GM23338 (cell line): ENCODE measurements at regions not wholly inside any gene's neighbourhood (a gene's known extent, or its start where the extent isn't known, plus 50 kb on each side); places are given as distances from the start of the nearest gene placed in this dataset.

Source experiments
- ATAC-seq: fragments of 200-7000 bp; cut with Tn5 transposase; 3 replicates; pipeline ENCODE4 v1.9.1; 2020
- DNase-seq: peaks from one replicate; pipeline ENCODE4 v3.0.0-alpha.2; 2015; ENCODE audit warnings: low spot score
- H2AFZ ChIP-seq: fragments of 200-600 bp; sonication (generic); 2 replicates; pipeline ENCODE4 v1.8.0; 2016; ENCODE audit warnings: antibody characterized with exemption, mild to moderate bottlenecking, moderate library complexity
- H3F3A ChIP-seq: fragments of 200-600 bp; sonication (generic); replicated peaks from 2 replicates; pipeline ENCODE4 v1.8.0; 2017; ENCODE audit warnings: antibody characterized with exemption, mixed run types, low read depth
- H3K27ac ChIP-seq: fragments of 200-600 bp; sonication (generic); 2 replicates; pipeline ENCODE4 v1.6.1; 2016; ENCODE audit warnings: low read depth
- H3K27me3 ChIP-seq: fragments of 200-600 bp; sonication (generic); 2 replicates; pipeline ENCODE4 v1.8.0; 2016; ENCODE audit warnings: mild to moderate bottlenecking, mixed run types, moderate library complexity; ENCODE audit not compliant: insufficient read depth
- H3K36me3 ChIP-seq: fragments of 200-600 bp; sonication (generic); 2 replicates; pipeline ENCODE4 v1.8.0; 2016; ENCODE audit warnings: mild to moderate bottlenecking; ENCODE audit not compliant: insufficient read depth
- H3K4me1 ChIP-seq: fragments of 200-600 bp; sonication (generic); 2 replicates; pipeline ENCODE4 v1.8.0; 2016; ENCODE audit warnings: mild to moderate bottlenecking, moderate library complexity; ENCODE audit not compliant: insufficient read depth
- H3K4me2 ChIP-seq: fragments of 200-600 bp; sonication (generic); 2 replicates; pipeline ENCODE4 v1.7.1; 2017; ENCODE audit warnings: mixed run types
- H3K4me3 ChIP-seq: fragments of 200-600 bp; sonication (generic); 2 replicates; pipeline ENCODE4 v1.6.1; 2016; ENCODE audit warnings: mixed run types
- H3K79me2 ChIP-seq: fragments of 200-600 bp; sonication (generic); replicated peaks from 2 replicates; pipeline ENCODE4 v1.8.0; 2017; ENCODE audit warnings: mild to moderate bottlenecking; ENCODE audit not compliant: insufficient read depth
- H3K9me2 ChIP-seq: fragments of 200-600 bp; sonication (generic); 2 replicates; pipeline ENCODE4 v1.8.0; 2017; ENCODE audit not compliant: insufficient read depth
- H4K20me1 ChIP-seq: fragments of 200-600 bp; sonication (generic); replicated peaks from 2 replicates; pipeline ENCODE4 v1.8.0; 2017; ENCODE audit warnings: mild to moderate bottlenecking; ENCODE audit not compliant: insufficient read depth
- H3K27ac Mint-ChIP-seq: 2 replicates; pipeline ENCODE4 v1.8.0; 2020; ENCODE audit warnings: inconsistent platforms, mild to moderate bottlenecking, moderate library complexity, mixed read lengths
- H3K27me3 Mint-ChIP-seq: 3 replicates; pipeline ENCODE4 v1.8.0; 2022; ENCODE audit warnings: low read depth, mild to moderate bottlenecking, moderate library complexity, mixed read lengths, inconsistent platforms; ENCODE audit not compliant: insufficient read depth, poor library complexity
- H3K36me3 Mint-ChIP-seq: 3 replicates; pipeline ENCODE4 v1.8.0; 2021; ENCODE audit warnings: low read depth, mild to moderate bottlenecking, inconsistent platforms, moderate library complexity, mixed read lengths
- H3K4me1 Mint-ChIP-seq: 3 replicates; pipeline ENCODE4 v1.8.0; 2020; ENCODE audit warnings: mild to moderate bottlenecking, inconsistent platforms, mixed read lengths
- H3K4me3 Mint-ChIP-seq: 3 replicates; pipeline ENCODE4 v1.8.0; 2021; ENCODE audit warnings: moderate library complexity, mild to moderate bottlenecking, inconsistent platforms, mixed read lengths
- H3K9me3 Mint-ChIP-seq: 3 replicates; pipeline ENCODE4 v1.8.0; 2020; ENCODE audit warnings: moderate library complexity, mild to moderate bottlenecking, inconsistent platforms, mixed read lengths
- CREB1 ChIP-seq: fragments of 250-450 bp; sonication (Bioruptor Pico); IDR thresholded peaks from 2 replicates; pipeline ENCODE4 v1.5.0; 2020; ENCODE audit warnings: low read depth, mild to moderate bottlenecking, moderate library complexity
- ETS1 ChIP-seq: IDR thresholded peaks from 2 replicates; pipeline ENCODE4 v1.6.1; 2016; ENCODE audit warnings: antibody characterized with exemption
- EZH2 ChIP-seq: fragments of 200-600 bp; sonication (generic); IDR thresholded peaks from one replicate; pipeline ENCODE4 v1.8.0; 2017; ENCODE audit warnings: antibody characterized with exemption, mild to moderate bottlenecking, low read depth; ENCODE audit not compliant: unreplicated experiment
- EZH2phosphoT487 ChIP-seq: fragments of 200-600 bp; sonication (generic); IDR thresholded peaks from one replicate; pipeline ENCODE4 v1.8.1; 2018; ENCODE audit warnings: antibody characterized with exemption; ENCODE audit not compliant: unreplicated experiment
- JUNB ChIP-seq: IDR thresholded peaks from one replicate; pipeline ENCODE4 v1.6.1; 2016; ENCODE audit warnings: antibody characterized with exemption; ENCODE audit not compliant: unreplicated experiment
- NANOG ChIP-seq: IDR thresholded peaks from 2 replicates; pipeline ENCODE4 v1.6.1; 2016; ENCODE audit warnings: antibody characterized with exemption, borderline replicate concordance
- POLR2AphosphoS5 ChIP-seq: IDR thresholded peaks from 2 replicates; pipeline ENCODE4 v1.6.1; 2016; ENCODE audit warnings: antibody characterized with exemption, low read depth
- STAT1 ChIP-seq: IDR thresholded peaks from one replicate; pipeline ENCODE4 v1.6.1; 2016; ENCODE audit warnings: antibody characterized with exemption; ENCODE audit not compliant: unreplicated experiment
- ZNF114 ChIP-seq: fragments of 250-450 bp; sonication (Bioruptor Pico); IDR thresholded peaks from 2 replicates; pipeline ENCODE4 v1.5.0; 2020; ENCODE audit warnings: mild to moderate bottlenecking, moderate library complexity
- ZNF331 ChIP-seq: fragments of 250-450 bp; sonication (Bioruptor Pico); IDR thresholded peaks from 2 replicates; pipeline ENCODE4 v1.5.0; 2020; ENCODE audit warnings: low read depth, mild to moderate bottlenecking, moderate library complexity
- TF ChIP-seq, protein P1 (sequence below): fragments of 250-450 bp; sonication (Bioruptor Pico); IDR thresholded peaks from 2 replicates; pipeline ENCODE4 v1.5.0; 2020; ENCODE audit warnings: mild to moderate bottlenecking, moderate library complexity
- TF ChIP-seq, protein P2 (sequence below): IDR thresholded peaks from one replicate; pipeline ENCODE4 v1.6.1; 2018; ENCODE audit warnings: antibody characterized with exemption; ENCODE audit not compliant: unreplicated experiment
- TF ChIP-seq, protein P3 (sequence below), 2 experiments: fragments of 200-600 bp in 1 of 2; sonication (generic) in 1 of 2; conservative IDR thresholded peaks; 2 replicates each; pipeline versions ENCODE4 v1.5.1 to v1.6.1; 2016 to 2017; ENCODE audit warnings: antibody characterized with exemption in 2 of 2, low read depth in 2 of 2, mild to moderate bottlenecking in 2 of 2, moderate library complexity in 1 of 2

DNA sequence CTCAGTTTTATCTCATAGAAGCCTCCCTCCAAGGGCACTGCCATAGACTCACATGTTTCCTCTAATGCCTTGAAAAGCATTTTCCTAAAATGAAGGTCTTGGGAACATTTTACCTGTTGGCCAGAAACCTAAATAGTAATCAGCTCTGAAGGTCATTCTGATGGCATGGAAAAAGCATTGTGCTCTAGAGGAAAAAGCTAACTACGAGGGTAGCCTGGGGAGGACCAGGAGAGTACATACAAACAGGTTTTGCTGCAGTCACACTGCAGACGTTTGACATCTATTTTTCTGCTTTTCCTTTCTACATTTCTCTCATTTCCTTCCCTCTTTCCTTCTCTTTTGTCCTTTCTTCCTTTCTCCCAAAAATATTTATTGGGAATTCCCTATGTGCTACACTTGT lies 103.3 kb upstream of the SORBS2 start:
- Histone ChIP-seq H3K4me2 (no peak overlapping the region), H4K20me1 (no peaks in the 10 kb centered on the region), H3K9me2 (peaks cover 3% of the 10 kb centered on the region; the same call in 1 of the 2 replicates), H3K4me1 (peaks cover 6% of the 10 kb centered on the region), H3K36me3 (no peaks in the 10 kb centered on the region), H3K4me3 (no peak overlapping the region), H3K27me3 (no peaks in the 10 kb centered on the region), H3K27ac (no peak overlapping the region), H3K79me2 (no peaks in the 10 kb centered on the region), H2AFZ (peak overlapping the region; percentile 77), H3F3A (no peaks in the 10 kb centered on the region)
- Mint-ChIP-seq H3K4me3 (no peak overlapping the region), H3K27ac (no peak overlapping the region), H3K27me3 (no peaks in the 10 kb centered on the region), H3K36me3 (no peaks in the 10 kb centered on the region), H3K9me3 (no peaks in the 10 kb centered on the region; the same call in 2 of the 3 replicates), H3K4me1 (peaks cover 31% of the 10 kb centered on the region)
- ATAC-seq, result no peak
- DNase-seq, result no peak
- TF ChIP-seq ZNF114 (CRISPR knock-in tag) (no peak), EZH2phosphoT487 (no peak), STAT1 (no peak), POLR2AphosphoS5 (no peak), JUNB (no peak), EZH2 (no peak), ETS1 (no peak), ZNF331 (CRISPR knock-in tag) (no peak), NANOG (no peak), CREB1 (no peak)
- TF ChIP-seq, protein P1, sequence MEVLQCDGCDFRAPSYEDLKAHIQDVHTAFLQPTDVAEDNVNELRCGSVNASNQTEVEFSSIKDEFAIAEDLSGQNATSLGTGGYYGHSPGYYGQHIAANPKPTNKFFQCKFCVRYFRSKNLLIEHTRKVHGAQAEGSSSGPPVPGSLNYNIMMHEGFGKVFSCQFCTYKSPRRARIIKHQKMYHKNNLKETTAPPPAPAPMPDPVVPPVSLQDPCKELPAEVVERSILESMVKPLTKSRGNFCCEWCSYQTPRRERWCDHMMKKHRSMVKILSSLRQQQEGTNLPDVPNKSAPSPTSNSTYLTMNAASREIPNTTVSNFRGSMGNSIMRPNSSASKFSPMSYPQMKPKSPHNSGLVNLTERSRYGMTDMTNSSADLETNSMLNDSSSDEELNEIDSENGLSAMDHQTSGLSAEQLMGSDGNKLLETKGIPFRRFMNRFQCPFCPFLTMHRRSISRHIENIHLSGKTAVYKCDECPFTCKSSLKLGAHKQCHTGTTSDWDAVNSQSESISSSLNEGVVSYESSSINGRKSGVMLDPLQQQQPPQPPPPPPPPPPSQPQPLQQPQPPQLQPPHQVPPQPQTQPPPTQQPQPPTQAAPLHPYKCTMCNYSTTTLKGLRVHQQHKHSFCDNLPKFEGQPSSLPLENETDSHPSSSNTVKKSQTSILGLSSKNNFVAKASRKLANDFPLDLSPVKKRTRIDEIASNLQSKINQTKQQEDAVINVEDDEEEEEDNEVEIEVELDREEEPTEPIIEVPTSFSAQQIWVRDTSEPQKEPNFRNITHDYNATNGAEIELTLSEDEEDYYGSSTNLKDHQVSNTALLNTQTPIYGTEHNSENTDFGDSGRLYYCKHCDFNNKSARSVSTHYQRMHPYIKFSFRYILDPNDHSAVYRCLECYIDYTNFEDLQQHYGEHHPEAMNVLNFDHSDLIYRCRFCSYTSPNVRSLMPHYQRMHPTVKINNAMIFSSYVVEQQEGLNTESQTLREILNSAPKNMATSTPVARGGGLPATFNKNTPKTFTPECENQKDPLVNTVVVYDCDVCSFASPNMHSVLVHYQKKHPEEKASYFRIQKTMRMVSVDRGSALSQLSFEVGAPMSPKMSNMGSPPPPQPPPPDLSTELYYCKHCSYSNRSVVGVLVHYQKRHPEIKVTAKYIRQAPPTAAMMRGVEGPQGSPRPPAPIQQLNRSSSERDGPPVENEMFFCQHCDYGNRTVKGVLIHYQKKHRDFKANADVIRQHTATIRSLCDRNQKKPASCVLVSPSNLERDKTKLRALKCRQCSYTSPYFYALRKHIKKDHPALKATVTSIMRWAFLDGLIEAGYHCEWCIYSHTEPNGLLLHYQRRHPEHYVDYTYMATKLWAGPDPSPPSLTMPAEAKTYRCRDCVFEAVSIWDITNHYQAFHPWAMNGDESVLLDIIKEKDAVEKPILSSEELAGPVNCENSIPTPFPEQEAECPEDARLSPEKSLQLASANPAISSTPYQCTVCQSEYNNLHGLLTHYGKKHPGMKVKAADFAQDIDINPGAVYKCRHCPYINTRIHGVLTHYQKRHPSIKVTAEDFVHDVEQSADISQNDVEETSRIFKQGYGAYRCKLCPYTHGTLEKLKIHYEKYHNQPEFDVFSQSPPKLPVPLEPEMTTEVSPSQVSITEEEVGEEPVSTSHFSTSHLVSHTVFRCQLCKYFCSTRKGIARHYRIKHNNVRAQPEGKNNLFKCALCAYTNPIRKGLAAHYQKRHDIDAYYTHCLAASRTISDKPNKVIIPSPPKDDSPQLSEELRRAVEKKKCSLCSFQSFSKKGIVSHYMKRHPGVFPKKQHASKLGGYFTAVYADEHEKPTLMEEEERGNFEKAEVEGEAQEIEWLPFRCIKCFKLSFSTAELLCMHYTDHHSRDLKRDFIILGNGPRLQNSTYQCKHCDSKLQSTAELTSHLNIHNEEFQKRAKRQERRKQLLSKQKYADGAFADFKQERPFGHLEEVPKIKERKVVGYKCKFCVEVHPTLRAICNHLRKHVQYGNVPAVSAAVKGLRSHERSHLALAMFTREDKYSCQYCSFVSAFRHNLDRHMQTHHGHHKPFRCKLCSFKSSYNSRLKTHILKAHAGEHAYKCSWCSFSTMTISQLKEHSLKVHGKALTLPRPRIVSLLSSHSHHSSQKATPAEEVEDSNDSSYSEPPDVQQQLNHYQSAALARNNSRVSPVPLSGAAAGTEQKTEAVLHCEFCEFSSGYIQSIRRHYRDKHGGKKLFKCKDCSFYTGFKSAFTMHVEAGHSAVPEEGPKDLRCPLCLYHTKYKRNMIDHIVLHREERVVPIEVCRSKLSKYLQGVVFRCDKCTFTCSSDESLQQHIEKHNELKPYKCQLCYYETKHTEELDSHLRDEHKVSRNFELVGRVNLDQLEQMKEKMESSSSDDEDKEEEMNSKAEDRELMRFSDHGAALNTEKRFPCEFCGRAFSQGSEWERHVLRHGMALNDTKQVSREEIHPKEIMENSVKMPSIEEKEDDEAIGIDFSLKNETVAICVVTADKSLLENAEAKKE, result no peak
- TF ChIP-seq, protein P2, sequence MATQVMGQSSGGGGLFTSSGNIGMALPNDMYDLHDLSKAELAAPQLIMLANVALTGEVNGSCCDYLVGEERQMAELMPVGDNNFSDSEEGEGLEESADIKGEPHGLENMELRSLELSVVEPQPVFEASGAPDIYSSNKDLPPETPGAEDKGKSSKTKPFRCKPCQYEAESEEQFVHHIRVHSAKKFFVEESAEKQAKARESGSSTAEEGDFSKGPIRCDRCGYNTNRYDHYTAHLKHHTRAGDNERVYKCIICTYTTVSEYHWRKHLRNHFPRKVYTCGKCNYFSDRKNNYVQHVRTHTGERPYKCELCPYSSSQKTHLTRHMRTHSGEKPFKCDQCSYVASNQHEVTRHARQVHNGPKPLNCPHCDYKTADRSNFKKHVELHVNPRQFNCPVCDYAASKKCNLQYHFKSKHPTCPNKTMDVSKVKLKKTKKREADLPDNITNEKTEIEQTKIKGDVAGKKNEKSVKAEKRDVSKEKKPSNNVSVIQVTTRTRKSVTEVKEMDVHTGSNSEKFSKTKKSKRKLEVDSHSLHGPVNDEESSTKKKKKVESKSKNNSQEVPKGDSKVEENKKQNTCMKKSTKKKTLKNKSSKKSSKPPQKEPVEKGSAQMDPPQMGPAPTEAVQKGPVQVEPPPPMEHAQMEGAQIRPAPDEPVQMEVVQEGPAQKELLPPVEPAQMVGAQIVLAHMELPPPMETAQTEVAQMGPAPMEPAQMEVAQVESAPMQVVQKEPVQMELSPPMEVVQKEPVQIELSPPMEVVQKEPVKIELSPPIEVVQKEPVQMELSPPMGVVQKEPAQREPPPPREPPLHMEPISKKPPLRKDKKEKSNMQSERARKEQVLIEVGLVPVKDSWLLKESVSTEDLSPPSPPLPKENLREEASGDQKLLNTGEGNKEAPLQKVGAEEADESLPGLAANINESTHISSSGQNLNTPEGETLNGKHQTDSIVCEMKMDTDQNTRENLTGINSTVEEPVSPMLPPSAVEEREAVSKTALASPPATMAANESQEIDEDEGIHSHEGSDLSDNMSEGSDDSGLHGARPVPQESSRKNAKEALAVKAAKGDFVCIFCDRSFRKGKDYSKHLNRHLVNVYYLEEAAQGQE, result no peak
- TF ChIP-seq, protein P3, sequence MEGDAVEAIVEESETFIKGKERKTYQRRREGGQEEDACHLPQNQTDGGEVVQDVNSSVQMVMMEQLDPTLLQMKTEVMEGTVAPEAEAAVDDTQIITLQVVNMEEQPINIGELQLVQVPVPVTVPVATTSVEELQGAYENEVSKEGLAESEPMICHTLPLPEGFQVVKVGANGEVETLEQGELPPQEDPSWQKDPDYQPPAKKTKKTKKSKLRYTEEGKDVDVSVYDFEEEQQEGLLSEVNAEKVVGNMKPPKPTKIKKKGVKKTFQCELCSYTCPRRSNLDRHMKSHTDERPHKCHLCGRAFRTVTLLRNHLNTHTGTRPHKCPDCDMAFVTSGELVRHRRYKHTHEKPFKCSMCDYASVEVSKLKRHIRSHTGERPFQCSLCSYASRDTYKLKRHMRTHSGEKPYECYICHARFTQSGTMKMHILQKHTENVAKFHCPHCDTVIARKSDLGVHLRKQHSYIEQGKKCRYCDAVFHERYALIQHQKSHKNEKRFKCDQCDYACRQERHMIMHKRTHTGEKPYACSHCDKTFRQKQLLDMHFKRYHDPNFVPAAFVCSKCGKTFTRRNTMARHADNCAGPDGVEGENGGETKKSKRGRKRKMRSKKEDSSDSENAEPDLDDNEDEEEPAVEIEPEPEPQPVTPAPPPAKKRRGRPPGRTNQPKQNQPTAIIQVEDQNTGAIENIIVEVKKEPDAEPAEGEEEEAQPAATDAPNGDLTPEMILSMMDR (conservative IDR thresholded peaks at IDR 0.05; ENCODE audit: low read depth in 2 of 2), result no peak
